HG02852 (cell line): ENCODE measurements at regions not wholly inside any gene's neighbourhood (a gene's known extent, or its start where the extent isn't known, plus 50 kb on each side); places are given as distances from the start of the nearest gene placed in this dataset.
"Not testable (repeated sequence)": the region's sequence is repeated elsewhere in the genome, so short reads cannot be mapped to it uniquely, and the experiment has no call there.

Experiments
- ATAC-seq: cut with Tn5 transposase; IDR thresholded peaks from one replicate; pipeline ENCODE4 v1.9.1; 2021; ENCODE audit warnings: mild to moderate bottlenecking, moderate library complexity; ENCODE audit not compliant: unreplicated experiment

DNA sequence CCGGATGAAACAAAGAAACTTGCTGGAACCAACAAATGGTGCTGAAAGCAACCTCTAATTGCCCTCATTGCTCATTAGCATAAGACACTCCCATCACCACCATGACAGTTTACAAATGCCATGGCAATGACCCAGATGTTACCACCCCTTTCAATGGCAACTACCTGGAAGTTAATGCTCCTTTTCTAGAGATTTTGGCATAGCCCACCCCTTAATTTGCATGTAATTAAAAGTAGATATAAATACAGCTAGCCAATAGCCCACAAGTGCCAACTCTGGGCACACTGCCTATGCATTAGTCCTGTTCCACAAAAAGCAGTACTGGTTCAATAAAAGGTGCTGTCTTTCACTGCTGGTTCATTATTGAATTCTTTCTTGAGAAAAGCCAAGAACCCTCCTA is 410.3 kb upstream of the PPP1R2C start:
- no peak for ATAC-seq

DNA sequence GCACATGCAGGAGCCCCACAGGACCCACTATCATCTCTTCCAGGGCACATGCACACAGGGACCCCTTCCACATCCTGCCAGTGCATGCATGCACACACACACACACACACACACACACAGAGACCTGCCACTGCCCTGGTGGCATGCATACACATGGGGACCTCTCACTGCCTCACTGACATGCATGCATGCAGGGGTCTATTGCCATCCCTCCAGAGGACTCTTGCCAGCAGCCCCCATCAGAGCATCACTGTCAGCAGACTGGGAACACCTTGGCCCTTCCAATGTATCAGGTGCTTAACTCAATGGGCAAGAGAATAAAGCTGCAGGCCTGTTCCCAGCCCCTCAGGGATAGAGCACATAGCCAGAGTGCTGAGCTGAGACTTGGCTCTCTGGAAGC is 433.6 kb upstream of the PPP1R2C start:
- ATAC-seq, result no peak

DNA sequence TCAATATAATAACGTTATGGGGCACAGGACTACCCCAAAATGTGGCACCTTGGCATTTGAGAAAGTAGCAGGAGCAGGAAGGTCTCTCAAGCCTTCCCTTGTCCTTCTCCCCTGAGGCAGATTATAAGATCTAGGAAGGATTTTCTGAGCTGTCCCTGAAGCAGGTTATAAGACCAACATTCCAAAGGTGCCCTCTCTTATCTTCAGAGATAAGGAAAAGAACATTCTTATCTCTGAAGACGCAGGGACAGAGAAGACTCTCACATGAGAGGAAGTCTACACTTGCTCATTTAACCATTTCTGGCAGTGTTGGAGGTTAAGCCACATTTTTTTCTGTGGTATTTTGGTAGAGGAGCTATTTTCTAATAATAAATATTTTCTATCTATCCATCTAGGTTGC is 437.9 kb upstream of the MAOA start:
- ATAC-seq, result no peak

DNA sequence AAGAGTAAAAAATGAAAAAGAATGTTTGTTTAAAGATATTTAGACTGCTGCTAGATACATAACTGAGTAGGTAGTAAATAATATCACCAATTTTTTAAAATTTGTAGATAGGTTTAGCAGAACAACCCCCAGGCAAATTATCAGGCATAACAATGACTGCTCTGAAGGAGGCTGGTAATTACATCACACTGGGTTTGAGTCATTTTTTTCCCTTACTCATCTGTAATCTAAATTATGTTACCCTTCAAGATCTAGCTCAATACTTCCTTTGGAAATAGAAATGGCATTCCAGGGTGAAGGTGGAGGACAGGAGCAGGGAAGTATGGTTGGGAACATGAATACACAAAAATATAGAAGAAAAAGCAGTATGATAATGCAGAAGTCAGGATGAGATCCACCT is 431.6 kb upstream of the MAOA start:
- no peak for ATAC-seq

DNA sequence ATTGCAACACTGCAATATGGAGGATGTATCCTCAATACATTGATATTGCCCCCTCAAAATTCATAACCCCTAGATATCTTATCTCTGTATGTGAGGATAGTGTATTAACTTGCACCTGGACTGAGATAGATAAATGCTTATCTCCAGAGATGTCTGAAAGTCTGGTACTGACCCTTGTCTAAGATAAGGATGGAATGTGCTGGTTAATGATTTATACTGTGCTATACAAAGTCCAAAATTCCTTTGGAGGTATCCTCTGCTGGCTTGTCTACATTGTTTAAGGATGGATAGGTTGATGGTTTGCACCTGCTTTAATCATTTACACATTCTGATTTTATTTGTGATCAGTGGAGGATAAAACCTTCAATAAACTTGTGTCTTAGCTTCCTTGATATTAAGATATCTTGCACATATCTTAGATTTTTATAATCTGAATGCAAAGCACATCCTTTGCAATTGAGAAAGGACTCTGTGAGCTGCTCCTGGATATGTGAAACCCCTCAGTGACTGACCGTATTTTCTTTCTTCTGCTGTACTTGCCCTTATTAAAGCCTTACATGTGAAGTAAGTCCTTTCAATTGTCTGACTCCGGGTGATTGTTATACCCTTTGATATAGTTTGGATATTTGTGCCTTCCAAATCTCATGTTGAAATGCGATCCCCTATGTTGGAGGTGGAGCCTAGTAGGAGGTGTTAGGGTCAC is 430.3 kb upstream of the MAOA start:
- no peak for ATAC-seq

DNA sequence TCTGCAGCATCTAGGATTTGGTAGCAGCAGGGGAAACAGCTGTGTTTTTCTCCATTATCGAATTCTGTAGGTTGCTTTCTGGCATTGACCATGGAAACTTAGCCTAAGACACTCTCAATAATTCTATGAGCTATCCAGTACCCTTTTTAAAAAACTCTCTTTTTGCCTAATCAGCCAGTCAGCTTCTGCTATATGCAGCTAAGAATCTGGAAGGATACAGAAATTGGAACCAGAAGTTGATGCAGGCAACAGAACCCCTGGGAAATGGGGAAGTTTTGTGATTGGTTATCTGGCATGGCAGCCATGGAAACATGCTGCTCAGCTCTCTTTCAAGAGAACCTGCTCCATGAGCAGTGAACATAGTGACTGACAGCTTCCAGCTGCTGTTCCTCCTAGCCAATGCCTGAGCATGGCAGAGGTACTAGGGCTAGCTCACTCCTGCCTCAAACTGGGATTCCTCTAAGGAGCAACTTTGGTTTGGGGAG is 417.6 kb upstream of the MAOA start:
- no peak for ATAC-seq

DNA sequence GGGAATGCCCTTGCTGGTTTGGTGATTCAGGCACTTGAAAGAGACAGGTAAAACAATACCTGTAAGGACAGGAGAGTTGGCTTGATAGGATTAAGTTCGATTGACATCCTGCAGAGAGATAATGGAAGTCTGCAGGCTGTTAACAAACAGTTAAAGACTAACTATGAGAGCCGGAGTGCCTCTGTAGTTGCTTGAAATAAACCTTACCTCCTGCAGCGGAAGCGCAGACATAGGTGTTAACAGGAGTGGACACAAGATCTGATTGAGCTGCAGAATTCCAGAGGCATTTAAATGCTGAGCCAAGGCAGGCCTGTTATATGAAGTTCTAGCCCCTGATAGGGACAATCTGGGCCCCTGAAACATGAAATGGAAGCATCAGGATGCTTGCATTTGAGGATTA is 416.7 kb upstream of the MAOA start:
- no peak for ATAC-seq

DNA sequence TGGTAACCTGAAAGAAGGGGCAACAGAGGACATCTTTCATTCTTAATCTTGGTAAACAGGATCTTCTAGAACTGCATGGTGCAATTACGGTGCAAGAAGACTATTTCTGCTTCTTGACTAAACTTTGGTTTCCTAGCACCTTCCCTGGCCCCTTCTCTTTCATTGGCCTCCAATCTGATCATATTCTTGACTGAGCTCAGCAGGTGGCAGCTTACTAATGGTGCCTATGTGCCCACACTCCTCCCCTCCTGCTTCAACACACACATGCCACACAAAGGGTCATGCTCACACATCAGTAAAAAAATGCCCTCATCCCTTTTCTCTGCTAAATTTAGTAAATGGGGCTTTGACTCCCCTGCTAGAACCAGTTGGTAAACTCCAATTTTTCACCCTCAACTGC is 400.5 kb upstream of the MAOA start:
- no peak for ATAC-seq

DNA sequence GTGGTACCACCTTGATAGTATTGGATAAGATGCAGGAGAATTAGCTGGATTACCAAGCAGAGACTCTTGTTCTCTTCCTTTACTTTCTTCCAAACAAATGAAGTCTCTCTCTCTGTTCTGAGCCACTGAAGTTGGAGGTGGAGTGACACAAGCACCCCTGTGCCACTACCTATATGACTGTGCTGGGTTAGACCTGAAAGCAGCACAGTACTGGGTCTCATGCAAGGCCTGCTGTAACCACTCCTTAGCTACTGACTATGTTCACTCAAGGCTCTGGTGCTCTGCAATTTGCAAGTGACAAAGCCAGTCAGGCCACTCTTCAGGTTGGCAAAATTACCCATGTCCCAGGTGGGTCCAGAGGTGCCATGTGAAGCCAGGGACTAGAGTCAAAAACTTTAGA is 389.6 kb upstream of the MAOA start:
- no peak for ATAC-seq

DNA sequence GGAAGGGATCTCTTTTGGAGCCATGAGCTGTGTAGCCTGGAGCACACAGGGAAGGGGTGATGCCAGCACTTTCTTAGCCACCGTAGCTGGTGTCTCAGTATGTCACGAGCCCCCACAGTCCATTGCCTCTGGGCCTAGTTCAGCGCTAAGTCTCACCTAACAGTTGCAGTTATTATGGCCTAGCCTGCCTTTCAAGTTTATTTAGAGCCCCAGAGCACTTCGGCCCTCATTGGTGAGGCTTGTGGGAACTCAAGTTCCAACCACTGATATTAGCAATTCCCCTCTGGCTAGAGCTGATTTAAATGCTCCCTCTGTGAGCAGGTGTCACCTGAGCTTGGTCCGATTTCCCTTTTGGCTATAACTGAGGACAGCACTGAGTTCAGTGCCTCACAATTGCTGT is 388.4 kb upstream of the MAOA start:
- ATAC-seq, result no peak

DNA sequence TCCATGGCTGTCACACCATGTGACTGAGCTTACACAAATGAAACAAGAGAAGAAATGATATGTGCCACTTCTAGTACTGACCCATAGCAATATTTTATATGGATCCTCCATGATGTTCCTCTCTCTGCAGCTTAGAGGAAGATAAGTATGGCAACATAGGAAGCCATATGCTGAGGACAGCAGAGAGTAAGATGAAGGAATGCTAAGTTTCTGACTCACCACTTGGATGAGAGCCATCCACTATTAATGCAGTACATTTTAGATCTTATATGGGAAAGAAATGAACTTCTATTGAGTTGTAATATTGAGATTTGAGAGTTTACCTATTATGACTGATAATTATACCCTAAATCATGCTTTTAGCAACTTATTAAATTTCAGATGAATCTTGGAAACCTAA is 386.9 kb upstream of the MAOA start:
- ATAC-seq, result no peak

DNA sequence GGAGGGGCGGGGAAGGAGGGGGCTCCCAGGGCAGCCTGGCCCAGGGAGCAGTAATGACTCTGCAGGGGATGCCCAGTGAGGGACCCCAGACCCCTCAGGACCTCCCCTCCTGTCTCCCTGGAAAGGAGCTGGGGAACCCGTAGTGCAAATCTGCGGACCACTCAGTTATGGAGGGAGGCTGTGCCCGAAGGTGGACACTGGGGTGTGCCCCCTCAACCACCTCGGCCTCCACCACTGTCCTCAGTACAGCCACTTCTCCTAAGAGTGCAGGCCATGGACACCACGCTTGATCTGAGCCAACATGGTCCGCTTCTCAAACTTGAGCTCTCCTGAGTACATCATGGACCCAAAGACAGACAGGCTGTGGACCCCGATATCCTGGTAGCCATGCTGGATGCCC is 378.2 kb upstream of the MAOA start:
- ATAC-seq, result no peak

DNA sequence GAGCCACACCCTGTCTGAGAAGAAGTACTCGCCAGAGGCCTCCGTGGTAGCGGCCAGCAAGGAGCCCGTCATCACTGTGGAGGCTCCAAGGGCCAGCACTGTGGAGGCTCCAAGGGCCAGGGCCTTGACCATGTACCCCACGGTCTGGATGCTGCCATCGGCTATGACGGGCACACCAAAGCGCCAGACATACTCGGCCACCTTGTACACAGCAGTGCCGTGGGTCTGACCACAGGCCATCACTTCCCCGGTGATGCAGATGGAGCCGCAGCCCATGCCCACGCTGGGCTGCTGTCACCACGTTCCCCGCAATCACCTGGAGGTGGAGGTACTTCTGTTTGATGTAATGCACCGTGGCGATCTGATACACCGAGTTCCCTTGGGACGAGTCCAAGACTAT is 377.7 kb upstream of the MAOA start:
- ATAC-seq, result no peak

DNA sequence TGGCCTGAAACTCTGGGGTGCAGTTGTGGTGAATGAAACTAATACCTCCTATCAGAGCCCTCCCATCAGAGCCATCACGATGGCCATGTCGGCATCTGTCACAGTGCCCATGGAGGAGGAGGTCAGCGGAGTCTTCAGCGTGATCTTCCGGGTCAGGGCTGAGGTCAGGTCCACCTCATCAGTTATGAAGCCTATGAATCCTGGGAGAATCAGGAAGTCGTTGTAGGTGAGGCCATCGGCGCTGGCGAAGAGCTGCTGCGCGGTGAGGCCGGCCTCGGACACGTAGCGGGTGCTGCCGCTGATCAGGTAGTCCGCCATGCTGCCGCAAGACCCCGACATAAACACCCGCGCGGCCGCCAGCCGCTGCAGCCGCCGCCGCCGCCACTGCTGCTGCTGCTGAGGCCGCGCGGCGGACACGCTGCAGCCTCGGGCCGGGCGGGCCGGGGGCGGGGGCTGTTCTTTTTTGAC is 376.7 kb upstream of the MAOA start:
- ATAC-seq, result no peak

DNA sequence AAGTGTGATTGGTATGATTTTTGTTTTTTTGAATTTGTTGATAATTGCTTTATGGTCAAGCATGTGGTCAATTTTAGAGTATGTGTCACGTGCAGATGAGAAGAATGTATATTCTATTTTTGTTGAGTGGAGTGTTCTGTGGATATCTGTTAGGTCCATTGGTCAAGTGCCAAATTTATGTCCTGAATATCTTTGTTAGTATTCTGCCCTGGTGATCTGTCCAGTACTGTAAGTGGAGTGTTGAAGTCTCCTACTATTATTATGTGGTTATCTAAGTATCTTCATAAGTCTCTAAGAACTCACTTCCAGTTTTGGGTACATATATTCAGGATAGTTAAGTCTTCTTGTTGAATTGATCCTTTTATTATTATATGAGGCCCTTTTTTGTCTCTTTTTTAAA is 372.9 kb upstream of the MAOA start:
- no peak for ATAC-seq

DNA sequence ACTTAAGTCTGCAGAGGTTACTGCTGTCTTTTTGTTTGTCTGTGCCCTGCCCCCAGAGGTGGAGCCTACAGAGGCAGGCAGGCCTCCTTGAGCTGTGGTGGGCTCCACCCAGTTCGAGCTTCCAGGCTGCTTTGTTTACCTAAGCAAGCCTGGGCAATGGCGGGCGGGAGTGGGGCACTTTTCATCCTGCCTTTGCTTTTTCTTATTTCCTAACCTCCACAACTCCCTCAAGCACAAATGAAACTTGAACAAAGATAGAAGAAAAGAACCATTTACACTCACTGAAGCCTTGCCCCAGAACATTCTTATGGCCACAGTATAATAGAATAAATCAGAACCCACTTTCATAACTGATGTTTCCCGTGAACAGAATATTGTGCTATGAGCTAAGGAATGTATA is 344.5 kb upstream of the MAOA start:
- not testable (repeated sequence) for ATAC-seq

DNA sequence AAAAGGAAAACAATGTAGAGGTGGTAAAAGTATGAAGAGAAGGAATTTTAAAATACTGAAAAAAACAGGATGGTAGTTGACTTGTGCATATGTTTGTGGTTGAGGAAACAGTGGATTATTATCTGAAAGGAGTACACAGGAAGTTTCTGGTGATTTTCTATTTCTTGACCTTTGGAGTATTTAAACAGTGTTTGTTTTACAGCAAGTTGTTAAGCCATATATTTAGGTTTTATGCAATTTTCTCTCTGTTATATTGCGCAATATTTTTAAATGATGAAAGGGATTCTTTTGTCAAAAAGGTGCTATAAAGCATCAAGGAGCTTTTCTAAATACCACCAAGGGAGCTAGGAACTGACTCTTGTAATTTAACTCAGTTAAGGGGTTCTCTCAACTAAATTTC is 343.1 kb upstream of the MAOA start:
- no peak for ATAC-seq

DNA sequence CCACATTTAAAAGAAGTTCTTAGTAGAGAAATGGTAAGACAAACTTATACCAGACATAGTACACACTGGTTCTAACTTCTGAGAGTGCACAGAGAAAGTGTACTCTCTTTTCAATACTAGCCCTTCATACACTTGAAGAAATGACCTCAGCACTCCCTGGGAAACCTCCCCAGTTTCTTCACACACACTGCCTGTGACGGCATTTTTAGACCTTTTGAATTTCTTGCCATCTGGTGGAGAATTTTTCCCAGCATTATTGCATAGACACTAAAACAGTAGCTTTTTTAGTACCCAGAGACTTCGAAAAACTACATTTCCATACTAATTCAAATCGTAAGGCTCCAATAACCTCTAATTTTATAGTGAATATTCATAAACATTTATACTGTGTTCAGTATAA is 341.6 kb upstream of the MAOA start:
- no peak for ATAC-seq

DNA sequence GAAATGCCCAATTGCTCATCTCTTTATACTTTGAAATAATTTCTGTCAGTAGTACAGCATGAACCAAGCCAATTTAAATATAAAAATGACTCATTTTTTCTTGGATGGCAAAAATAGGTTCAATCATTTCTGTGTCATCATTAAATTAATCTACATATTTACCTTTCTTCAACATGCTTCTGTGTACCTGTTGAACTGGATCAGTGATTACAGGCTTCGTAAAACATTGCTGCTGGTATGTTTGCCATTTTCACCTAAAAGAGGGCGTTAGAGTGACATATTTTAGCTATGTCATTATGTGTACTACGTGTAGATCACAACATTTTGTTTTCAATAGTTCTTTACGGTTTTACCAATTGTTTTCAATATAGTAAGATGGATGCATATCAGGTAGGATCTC is 340.5 kb upstream of the MAOA start:
- ATAC-seq, result no peak

DNA sequence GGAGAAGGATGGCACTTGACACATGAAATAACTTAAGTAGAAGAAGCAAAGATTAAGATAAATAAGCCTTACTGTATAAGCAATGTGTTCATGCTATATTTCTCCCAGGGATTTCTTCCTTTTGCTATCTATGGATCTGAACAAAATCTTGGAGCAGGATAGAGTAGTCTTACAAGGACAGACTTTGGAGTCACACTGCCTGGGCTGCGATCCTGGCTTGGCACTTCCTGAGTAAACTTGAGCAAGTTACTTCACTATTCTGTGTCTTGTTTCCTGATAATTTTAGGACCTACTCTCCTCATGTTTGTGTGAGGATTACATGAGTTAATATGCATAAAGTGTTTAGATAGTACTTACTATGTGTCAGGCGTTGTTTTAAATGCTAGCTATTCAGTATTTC is 340.0 kb upstream of the MAOA start:
- no peak for ATAC-seq

DNA sequence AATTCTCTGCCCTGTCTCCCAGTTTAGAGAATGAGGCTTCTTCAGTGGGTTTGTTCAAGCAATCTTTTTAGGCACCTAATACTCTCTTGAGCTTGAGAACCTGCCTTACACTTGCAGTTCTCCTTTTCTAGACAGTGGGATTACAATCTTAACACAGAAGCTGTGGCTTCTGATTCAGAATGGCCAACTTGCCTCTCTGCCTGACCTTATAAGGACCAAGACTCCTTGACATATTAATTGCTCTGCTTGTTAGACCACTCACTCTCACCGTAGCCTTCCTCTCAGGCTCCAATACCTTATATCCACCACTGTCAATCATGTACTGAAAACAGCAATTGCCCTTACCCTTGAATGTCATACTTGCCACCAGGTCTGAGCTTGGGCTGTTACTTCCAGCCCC is 338.7 kb upstream of the MAOA start:
- no peak for ATAC-seq

DNA sequence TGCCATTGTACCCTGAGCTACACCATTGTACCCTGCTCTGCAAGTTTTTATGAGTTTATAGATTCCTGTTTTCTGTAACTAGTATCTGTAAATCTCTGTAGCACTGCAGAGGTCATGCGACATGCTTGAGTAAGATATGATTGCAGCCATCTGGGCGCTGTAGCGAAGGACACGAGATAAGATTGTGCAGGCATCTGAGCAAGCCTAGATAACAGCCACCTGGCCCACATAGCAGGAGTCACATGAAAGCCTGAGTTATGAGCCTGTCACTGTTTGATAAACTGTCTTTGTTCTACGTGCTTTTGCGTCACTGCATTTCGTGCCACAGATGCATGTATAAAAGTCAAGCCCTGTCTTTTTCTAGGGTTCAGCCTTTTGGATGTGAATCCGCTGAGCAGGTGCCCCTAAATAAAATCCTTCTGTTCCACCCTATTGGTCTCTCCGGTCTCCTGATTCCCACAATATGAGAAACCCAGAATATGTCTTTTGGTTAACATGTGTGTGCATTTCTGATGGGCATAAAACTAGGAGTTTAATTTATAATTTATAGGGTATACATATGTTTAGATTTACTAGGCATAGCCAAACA is 327.6 kb upstream of the MAOA start:
- ATAC-seq, result no peak

DNA sequence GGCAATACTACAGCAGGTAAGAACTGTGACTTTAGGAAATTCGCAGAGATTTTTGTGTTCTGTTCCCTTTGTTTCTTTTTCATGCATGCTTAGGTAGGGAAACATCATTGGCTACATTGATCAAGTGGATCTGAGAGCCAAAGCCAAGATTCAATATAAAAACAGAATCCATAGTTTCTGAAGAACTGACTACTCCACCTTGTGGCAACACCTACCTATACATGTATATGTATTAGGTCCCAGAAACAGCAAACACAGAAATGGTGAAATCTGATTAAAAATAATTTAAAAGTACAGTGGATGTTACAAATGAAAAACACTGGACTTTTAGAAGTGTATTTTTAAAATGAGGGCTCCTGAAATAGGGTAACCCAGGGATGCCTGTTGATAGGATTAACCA is 322.6 kb upstream of the MAOA start:
- ATAC-seq, result no peak
